ENCODE measurements at regions not wholly inside any gene's neighbourhood (a gene's known extent, or its start where the extent isn't known, plus 50 kb on each side); places are given as distances from the start of the nearest gene placed in this dataset.

- no peak for ATAC-seq (ENCODE audit: low read depth)
- Histone ChIP-seq H3K79me2 (ENCODE audit: control insufficient read depth, insufficient read depth, low read length) (no peaks in the 10 kb centered on the region), H3K27ac (ENCODE audit: low read length in 2 of 2) (no peak overlapping the region), H3K9me3 (ENCODE audit: control extremely low read depth in 1 of 3, control insufficient read depth in 2 of 3, insufficient read depth in 1 of 3, low read length in 2 of 3) (no peaks in the 10 kb centered on the region), H3K9ac (ENCODE audit: low read length) (no peak overlapping the region), H3K27me3 (replicated peaks in 1 of 4; ENCODE audit: control extremely low read depth in 1 of 4, control insufficient read depth in 3 of 4, insufficient read depth in 4 of 4, low read length in 3 of 4) (no peaks in the 10 kb centered on the region), H3K4me3 (ENCODE audit: control extremely low read depth in 1 of 5, extremely low read depth in 1 of 5, insufficient read depth in 1 of 5, low read depth in 2 of 5, low read length in 4 of 5) (no peak overlapping the region), H3K4me1 (ENCODE audit: control insufficient read depth in 2 of 2, insufficient read depth in 2 of 2, low read length in 2 of 2) (no peaks in the 10 kb centered on the region), H3K4me2 (replicated peaks; ENCODE audit: low read depth, low read length, poor library complexity, severe bottlenecking) (no peak overlapping the region), H3K36me3 (replicated peaks in 1 of 2; ENCODE audit: control extremely low read depth in 1 of 2, control insufficient read depth in 1 of 2, extremely low read depth in 1 of 2, insufficient read depth in 2 of 2, low read length in 1 of 2) (no peaks in the 10 kb centered on the region), H2AFZ (ENCODE audit: insufficient read depth, low read depth, low read length, poor library complexity, severe bottlenecking) (no peak overlapping the region), H4K20me1 (ENCODE audit: control insufficient read depth, insufficient read depth, low read length, poor library complexity, severe bottlenecking) (no peaks in the 10 kb centered on the region)
- no peak for DNase-seq
- WGBS (ENCODE audit: insufficient coverage): 100% methylated on average over 3 of the region's 5 CpGs
- H3K4me1 Mint-ChIP-seq: no peaks in the 10 kb centered on the region
- intact Hi-C loops (cut with micrococcal nuclease): no loop called here
- no peak overlapping the region for H3K27ac Mint-ChIP-seq
- POLR2A ChIA-PET: no interaction called here
- TF ChIP-seq EZH2 (IDR thresholded peaks at IDR 0.05; ENCODE audit: borderline replicate concordance, insufficient read depth, low read depth, low read length, poor library complexity, severe bottlenecking) (no peak), CTCF (IDR thresholded peaks at IDR 0.05) (no peak)
- H3K27me3 Mint-ChIP-seq: no peaks in the 10 kb centered on the region
- H3K4me3 Mint-ChIP-seq: no peak overlapping the region
- H3K9me3 Mint-ChIP-seq (ENCODE audit: insufficient read depth): no peaks in the 10 kb centered on the region
- CTCF ChIA-PET: no interaction called here
These were observed 187.6 kb downstream of the ETNK1 start for GRCh38 chr12:22812531-22812930.

- no peak overlapping the region for H3K9ac ChIP-seq (ENCODE audit: low read length)
- H3K27ac Mint-ChIP-seq: no peak overlapping the region
- CTCF ChIA-PET: no interaction called here
- H3K27ac ChIP-seq (ENCODE audit: low read length in 2 of 2): no peak overlapping the region
- H3K4me3 Mint-ChIP-seq: no peak overlapping the region
- no peaks in the 10 kb centered on the region for H3K79me2 ChIP-seq (ENCODE audit: control insufficient read depth, insufficient read depth, low read length)
- H3K4me3 ChIP-seq (ENCODE audit: control extremely low read depth in 1 of 5, extremely low read depth in 1 of 5, insufficient read depth in 1 of 5, low read depth in 2 of 5, low read length in 4 of 5): no peak overlapping the region
- no peak for DNase-seq
- POLR2A ChIA-PET: no interaction called here
- no peaks in the 10 kb centered on the region for H3K9me3 Mint-ChIP-seq (ENCODE audit: insufficient read depth)
- no peaks in the 10 kb centered on the region for H3K4me1 Mint-ChIP-seq
- H3K4me1 ChIP-seq (ENCODE audit: control insufficient read depth in 2 of 2, insufficient read depth in 2 of 2, low read length in 2 of 2): no peaks in the 10 kb centered on the region
- no peak overlapping the region for H2AFZ ChIP-seq (ENCODE audit: insufficient read depth, low read depth, low read length, poor library complexity, severe bottlenecking)
- ATAC-seq (ENCODE audit: low read depth): no peak
- H4K20me1 ChIP-seq (ENCODE audit: control insufficient read depth, insufficient read depth, low read length, poor library complexity, severe bottlenecking): no peaks in the 10 kb centered on the region
- intact Hi-C loops (cut with micrococcal nuclease): no loop called here
- no peak overlapping the region for H3K4me2 ChIP-seq (replicated peaks; ENCODE audit: low read depth, low read length, poor library complexity, severe bottlenecking)
- no peaks in the 10 kb centered on the region for H3K36me3 ChIP-seq (replicated peaks in 1 of 2; ENCODE audit: control extremely low read depth in 1 of 2, control insufficient read depth in 1 of 2, extremely low read depth in 1 of 2, insufficient read depth in 2 of 2, low read length in 1 of 2)
- TF ChIP-seq CTCF (IDR thresholded peaks at IDR 0.05) (no peak), EZH2 (IDR thresholded peaks at IDR 0.05; ENCODE audit: borderline replicate concordance, insufficient read depth, low read depth, low read length, poor library complexity, severe bottlenecking) (no peak)
- no peaks in the 10 kb centered on the region for H3K27me3 ChIP-seq (replicated peaks in 1 of 4; ENCODE audit: control extremely low read depth in 1 of 4, control insufficient read depth in 3 of 4, insufficient read depth in 4 of 4, low read length in 3 of 4)
- peaks cover 0 to 5% (median 0%) of the 10 kb centered on the region in 3 donors for H3K9me3 ChIP-seq (ENCODE audit: control extremely low read depth in 1 of 3, control insufficient read depth in 2 of 3, insufficient read depth in 1 of 3, low read length in 2 of 3)
- H3K27me3 Mint-ChIP-seq: peaks cover 4% of the 10 kb centered on the region
- 100% methylated on average over 1 of the region's 4 CpGs for WGBS (ENCODE audit: insufficient coverage)
These were observed 197.0 kb downstream of the ETNK1 start for GRCh38 chr12:22821985-22822384.

All from B cell (primary cell).